DOHH2 (cell line): ENCODE measurements at regions not wholly inside any gene's neighbourhood (a gene's known extent, or its start where the extent isn't known, plus 50 kb on each side); places are given as distances from the start of the nearest gene placed in this dataset.

ENCODE experiments used
- EZH2phosphoT487 ChIP-seq: fragments of 200-600 bp; sonication (generic); IDR thresholded peaks from 2 replicates; pipeline ENCODE4 v1.6.1; 2017; ENCODE audit warnings: borderline replicate concordance, mild to moderate bottlenecking, antibody characterized with exemption, low read length, moderate library complexity, mixed read lengths
- TF ChIP-seq, protein P1 (sequence below): fragments of 200-600 bp; sonication (generic); IDR thresholded peaks from one replicate; pipeline ENCODE4 v1.5.1; 2014; ENCODE audit warnings: antibody characterized with exemption, mild to moderate bottlenecking, low read depth, low read length; ENCODE audit not compliant: poor library complexity, severe bottlenecking

GRCh38 chr7:7118822-7119221 is 63.5 kb upstream of the C1GALT1 start:
- TF ChIP-seq, protein P1, sequence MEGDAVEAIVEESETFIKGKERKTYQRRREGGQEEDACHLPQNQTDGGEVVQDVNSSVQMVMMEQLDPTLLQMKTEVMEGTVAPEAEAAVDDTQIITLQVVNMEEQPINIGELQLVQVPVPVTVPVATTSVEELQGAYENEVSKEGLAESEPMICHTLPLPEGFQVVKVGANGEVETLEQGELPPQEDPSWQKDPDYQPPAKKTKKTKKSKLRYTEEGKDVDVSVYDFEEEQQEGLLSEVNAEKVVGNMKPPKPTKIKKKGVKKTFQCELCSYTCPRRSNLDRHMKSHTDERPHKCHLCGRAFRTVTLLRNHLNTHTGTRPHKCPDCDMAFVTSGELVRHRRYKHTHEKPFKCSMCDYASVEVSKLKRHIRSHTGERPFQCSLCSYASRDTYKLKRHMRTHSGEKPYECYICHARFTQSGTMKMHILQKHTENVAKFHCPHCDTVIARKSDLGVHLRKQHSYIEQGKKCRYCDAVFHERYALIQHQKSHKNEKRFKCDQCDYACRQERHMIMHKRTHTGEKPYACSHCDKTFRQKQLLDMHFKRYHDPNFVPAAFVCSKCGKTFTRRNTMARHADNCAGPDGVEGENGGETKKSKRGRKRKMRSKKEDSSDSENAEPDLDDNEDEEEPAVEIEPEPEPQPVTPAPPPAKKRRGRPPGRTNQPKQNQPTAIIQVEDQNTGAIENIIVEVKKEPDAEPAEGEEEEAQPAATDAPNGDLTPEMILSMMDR = no peak
- no peak for TF ChIP-seq EZH2phosphoT487
